Left renal cortex interstitium (tissue), 4 donors: ENCODE measurements at regions not wholly inside any gene's neighbourhood (a gene's known extent, or its start where the extent isn't known, plus 50 kb on each side); places are given as distances from the start of the nearest gene placed in this dataset.

ENCODE experiments used
- DNase-seq, 4 donors: peaks; one replicate each; pipeline ENCODE4 v3.0.0-alpha.2; 2013; ENCODE audit warnings: low read depth in 4 of 4, low spot score in 2 of 4, missing footprints in 1 of 4

DNA sequence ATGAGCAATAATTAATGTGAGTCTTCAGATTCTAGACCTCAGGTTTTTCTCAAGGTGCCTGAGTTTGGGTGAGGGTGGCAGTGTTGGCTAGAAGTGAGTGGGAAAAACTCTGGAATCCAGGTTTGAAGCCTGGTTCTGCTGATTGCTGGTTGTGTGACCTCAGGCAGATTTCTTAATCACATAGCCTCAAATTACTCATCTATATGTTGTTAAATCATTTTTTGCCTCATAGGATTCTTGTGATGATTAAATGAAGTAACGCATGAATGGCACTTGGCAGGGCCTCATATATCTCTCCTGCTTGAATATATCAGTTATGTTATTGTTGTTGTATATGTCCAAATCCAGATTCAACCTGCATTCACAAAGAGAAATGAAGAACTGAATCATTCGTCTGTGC, 60.5 kb downstream of the NR2F2 start:
- DNase-seq: no peak

DNA sequence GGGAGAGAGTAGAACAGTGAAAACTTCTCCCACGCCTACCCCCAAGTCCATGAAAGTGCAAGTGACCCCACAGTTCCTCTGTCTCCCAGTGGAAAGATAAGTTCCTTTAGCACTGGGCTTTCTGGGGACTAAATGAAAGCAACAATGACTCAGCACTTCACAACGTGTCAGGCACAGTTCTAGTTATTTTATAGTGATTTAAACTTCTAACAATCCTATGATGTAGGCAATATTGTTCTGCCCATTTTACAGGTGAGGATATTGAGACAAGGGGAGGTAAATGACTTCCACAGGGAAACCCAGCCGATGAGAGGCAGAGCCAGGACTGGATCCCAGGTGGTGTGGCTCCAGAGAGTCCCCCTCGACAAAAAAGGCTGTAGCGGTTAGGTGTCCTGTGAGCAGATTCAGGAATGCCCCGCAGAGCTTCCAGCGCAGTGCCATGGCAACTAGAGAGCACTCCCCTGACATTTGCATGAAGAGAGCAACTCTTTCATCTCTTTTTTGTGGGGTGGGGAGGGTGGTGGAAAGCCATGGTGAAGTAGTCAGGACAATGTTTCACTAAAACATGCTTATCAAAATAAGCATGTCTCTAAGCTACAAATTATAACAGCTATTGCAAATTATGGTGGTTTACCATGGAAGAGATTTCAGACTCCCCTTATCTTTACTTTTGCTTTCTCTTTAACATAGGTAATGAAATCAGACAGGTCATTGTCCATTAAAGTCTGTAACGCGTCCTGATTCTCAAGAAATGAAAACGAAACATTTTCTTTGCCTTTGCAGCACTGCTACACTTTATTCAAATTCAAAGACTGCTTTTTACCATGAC, 62.1 kb downstream of the NR2F2 start:
- no peak for DNase-seq

DNA sequence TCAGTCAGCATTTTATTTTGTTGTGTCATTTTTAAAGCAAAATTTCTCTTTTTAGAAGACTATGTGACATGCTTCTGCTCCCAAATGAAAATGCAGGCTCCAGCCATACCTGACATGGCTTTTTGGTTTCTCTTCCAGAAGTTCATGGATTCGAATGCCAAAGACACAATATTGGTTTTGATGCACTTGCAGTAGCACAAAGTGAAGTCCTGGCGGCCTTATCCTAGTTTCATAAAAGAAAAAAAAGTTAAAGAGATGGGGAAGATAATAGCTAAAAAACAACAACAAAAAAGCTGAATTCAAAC, 62.7 kb downstream of the NR2F2 start:
- no peak for DNase-seq

DNA sequence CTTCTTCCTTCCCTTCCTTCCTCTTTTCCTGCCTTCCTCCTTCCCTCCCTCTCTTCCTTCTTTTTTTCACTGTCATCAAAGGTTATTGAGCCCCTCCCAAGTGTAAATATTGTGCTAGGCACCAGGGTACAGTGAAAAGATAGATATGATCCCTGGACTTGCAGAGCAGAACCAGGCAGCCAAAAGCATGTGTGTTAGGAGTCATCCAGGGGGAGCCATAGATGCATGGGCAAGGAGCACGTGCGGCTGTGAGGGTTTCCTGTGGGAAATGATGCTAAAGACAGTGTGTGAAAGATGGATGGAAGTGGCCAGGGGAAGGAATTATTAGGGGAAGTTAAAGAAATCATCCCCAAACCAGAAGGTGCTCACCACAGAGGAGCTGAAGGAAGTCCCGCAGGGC, 65.2 kb downstream of the NR2F2 start:
- DNase-seq: no peak

DNA sequence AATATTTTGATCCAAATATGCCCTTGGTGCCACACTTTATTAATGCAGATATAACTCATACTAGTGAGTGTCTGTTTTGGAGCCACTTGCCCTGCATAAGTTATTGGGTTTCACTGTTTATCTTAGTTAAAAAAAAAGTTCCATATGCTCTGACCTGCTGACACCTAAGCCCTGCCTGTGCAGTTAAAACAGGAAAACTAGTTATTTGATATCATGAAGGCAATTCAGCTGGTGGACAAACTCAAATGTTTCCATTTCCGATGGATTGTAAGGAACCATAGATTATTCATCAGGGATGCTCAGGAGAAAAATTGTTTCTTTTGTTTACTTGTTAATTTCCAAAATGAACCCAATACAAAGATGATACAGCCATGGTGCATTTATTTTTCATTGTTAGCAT, 68.3 kb downstream of the NR2F2 start:
- DNase-seq: no peak

DNA sequence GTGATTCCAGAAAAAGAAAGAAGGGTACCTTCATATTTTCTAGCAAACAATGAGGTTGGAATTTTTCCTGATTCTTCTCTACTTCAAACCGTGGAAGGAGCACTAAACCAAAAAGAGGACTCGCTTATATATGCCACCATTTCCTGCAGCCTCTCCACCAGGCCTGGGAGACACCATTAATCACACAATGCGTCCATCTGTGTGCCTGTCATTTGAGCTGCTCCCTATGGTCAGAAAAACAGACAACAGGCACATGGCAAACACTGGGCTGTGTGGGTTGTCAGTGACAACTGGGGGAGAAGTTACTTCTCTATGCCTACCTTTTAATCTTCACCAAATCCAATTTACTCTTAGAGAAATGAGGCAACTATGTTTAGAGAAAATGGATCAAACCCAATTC, 71.9 kb downstream of the NR2F2 start:
- DNase-seq: no peak

DNA sequence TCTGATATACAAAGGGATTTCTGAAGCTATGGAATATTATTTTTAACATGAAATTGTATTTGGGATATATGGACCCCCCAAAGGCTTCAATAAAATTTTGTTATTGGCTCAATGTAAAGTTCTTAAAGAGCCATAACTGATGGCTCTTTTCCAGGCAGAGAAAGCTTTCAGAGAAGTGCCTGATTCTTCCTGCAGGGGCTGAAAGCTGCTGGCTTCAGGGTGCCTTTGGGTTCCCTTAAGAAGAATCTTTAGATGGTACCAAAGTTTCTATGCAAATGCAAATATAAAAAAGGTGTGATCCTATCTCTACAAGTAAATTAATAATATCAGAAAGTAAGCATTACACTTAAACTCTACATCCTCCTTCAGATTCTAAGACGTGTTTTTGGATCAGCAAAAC, 72.6 kb downstream of the NR2F2 start:
- no peak for DNase-seq

DNA sequence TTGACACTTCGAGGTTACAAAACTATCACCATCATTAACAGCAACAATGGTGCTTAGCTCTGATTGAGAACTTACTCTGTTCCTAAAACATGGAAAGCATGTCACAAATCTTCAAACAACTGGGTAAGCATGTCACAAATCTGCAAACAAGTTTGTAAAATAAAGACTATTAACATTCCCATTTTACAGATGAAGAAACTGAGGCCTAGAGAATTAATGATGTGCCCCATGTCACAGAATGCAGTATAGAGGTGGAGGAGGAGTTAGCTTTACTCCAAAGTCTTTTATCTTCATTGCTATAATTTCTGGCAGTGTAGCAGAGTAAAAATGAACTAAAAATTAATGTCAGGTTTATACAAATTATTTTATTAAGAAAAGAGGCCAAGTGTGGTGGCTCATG, 73.4 kb downstream of the NR2F2 start:
- DNase-seq: no peak

DNA sequence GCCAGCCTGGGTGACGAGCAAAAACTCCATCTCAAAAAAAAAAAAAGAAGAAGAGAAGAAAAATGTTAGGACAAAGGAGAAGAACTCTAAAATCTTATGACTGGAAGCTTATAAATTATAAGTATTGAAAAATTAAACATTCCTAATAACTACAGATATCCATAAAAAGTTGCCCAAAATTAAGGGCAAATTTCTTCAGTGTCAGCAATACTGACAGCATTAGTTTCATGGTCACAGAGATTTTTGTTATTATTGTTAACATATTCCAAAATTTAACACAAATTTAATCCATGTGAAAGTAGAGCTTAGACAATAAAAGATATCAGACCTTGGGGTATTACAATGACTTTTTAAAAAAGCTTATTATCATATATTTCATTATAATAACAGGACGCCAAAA, 74.1 kb downstream of the NR2F2 start:
- no peak for DNase-seq

DNA sequence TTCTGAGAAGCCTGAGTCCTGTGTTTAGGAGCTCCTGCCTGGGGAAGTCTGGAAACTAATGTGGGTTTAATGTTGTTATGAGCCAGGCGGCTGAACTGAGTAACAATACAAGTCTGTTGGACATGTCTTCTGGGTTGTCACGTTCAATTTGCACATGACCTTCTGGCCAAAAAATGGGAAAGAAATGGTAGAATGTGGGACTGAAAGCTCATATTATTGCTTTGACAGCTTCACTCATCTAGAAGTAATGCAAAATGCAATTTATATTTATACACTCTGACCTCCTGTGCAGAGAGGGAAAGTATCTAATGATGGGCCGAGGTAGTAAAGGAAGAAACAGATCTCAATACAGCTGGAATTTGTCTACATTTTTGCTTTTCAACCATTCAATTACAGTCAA, 75.8 kb downstream of the NR2F2 start:
- DNase-seq: no peak

DNA sequence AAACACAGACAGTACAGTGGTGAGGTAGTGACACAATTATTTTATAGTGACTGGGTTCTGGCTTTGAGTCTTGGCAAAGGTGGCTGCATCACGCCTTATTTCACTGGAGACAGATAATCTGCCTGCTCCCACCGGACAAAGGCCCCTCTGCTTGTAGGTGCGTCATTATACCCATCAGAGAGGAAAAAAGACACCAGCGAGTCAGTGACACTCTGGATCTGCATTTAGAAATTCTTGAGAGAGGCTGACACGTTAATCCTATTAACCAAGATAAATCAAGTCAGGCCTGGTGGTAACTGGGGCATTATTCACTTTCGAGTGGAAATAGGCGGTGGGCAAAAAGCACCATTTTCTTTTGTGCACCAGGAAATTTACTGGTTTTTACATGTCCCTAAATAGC, 76.2 kb downstream of the NR2F2 start:
- no peak for DNase-seq

DNA sequence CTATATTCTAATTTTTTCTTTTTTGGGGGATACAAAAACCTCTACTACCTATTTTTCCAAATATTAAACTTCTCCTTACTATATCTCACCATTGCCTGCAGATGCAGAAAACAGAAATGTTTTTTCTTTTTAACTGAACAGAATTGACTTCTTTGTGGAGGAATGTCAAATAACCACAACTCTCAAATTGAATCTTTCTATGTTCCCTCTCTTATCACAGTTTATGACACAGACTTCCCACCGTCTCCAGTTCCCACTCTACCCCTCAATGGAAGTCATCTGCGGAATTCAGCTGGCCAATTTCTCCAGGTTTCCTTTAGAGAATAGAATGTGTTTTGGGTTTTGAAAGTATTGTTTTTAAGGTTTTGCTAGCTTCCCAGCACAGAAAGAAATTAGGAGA, 77.0 kb downstream of the NR2F2 start:
- DNase-seq: no peak

DNA sequence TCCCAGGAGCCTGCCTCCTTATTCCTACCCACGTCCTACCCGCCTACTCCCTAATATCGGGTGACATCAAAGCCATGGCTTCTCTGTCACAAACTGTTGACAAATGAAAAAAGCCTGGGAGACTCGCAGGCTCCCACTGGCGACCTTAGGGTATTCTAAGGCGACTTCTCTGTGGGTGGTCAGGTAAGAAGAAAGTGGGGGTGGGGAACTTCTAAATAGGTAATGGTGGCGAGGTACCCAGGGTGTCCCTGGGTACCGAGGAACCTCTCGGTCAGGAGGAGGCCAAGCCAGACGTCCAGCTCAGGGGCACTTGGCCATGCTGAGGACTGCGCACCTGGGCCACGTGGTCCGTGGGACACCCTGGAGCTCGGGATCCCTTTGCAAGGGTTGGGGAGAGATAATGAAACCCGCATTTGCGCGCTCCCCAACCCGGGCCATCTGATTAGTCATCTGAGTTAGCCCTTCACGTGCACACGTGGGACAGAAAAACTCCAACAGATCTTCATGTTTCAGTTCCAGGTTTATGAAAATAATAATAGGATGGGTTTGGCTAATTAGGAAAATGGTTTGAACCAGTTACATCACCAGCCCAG, 78.2 kb downstream of the NR2F2 start:
- no peak for DNase-seq

DNA sequence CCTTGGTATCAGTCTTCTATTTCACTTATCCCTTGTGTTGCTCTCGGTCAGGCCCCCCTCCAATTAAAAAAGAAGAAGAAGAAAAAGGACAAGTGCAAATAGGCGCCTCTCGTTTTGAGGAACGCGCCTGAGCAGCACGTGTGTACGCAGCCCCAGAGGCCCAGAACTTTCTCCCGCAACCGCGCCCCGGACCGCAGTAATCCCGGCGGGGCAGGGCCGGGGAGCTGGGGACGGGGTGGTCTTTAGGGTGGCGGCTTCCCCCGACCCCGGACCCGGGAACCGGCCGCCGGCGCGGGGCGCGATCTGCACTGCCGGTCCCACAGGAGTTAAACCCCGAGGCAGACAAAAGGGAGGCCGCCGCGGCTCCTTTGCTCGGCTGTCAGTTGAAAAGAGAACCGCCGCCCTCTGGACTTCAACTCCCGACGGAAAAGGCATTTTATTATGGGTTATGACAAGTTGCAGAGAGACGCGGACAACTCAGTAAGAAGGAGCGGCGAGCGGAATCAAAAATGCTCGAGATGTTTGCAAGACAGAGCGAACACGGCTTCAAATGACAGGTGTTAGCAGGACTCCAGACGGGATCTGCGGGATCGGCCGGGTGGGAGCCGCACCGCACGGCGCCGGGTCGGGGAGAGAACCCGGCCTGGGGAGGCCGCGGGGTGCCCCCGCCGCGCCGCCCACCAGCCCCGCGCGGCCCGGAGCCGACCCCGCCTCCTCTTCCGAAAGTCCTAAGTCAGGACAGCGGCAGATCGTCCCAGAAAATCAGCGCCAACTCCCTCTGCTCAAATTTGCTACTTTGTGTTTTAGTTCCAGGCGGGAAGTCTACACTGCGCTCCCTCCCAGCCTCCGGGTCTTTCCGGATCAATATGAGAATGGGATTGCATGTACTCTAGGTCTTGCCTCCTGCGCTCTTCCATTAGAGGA, 79.0 kb downstream of the NR2F2 start:
- DNase-seq: no peak

DNA sequence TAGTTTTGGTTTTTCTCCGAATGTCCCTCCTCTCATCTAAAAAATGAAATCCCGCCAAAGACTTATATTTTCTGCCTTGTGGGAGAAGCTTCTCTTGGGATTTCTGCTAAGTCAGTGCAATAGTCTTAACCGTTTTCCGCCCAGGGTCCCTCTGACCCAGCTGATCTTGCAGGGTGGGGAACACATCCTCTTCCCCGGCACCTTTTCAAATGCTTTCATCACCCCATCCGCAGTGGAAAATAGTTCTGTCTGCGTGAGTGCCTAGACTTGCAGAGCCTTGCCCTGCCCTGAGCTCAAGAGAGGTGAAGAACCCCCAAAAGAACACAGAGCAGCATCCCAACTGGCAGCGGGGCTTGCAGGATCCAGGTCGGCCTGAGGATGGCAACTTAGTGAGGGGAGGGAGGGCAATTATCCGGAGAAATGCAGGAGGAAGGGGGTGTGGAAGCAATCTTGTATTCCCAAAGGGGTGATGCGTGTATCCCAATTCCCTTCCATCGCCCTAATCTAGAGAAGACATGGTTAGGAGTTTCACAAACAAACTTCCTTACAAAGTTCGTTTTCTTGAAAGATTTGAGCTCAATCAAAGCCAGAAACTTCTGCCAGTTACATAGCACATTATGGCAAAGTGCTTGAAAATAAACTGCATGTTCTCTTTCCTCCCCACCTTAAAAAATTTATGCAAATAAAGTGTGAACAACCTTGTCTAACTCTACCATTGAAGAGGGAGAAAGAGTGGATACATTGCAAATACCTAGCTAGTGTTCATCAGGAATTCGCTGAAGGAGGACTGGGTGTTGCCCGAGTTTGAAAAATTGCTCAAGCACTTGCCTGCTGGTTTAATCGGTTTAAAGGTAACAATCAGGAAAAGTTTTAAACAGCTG, 79.9 kb downstream of the NR2F2 start:
- DNase-seq: no peak

DNA sequence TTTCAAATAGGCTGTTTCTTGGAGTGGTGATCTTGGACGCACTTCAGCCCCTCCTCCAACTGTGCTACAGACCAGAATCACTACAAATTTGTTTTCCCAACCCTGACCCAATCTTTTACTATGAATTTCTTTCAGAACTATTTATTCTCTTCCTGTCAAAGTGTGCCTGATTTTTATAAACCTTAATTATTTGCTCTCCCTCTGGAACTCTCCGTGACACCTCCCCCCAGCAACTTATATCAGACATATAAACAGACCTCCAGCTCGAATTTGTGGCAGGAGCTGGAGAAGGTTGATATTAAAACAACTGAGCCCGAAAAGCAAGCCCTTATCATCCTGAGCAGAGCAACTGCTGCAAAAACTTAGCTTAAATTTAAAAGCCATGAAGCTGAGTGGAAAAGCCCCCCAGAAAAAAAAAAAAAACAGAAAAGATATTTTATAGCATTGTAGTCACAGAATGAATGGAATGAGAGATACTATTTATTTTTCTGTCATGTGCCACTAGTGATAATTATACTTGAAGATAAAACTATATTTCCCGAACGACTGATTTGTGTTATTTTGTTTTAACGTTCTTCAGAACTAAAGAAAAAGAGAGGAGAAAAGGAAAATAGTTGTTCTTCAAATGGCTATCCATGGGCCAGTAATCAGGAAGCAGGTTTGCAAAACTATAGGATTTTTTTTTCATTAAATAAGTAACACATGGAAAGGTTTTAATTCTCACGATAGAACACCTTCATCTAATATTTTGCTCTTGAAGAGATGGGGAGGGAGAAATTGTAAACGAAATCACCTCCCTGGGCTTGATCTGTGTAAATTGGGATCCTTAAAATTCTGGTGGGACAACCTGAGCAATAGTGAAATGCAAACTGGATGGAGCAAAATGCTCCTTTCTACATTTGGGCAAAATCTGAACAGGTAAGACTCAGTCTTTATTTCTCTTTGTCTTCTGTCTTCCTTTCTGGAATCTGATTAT, 80.8 kb downstream of the NR2F2 start:
- DNase-seq: no peak

DNA sequence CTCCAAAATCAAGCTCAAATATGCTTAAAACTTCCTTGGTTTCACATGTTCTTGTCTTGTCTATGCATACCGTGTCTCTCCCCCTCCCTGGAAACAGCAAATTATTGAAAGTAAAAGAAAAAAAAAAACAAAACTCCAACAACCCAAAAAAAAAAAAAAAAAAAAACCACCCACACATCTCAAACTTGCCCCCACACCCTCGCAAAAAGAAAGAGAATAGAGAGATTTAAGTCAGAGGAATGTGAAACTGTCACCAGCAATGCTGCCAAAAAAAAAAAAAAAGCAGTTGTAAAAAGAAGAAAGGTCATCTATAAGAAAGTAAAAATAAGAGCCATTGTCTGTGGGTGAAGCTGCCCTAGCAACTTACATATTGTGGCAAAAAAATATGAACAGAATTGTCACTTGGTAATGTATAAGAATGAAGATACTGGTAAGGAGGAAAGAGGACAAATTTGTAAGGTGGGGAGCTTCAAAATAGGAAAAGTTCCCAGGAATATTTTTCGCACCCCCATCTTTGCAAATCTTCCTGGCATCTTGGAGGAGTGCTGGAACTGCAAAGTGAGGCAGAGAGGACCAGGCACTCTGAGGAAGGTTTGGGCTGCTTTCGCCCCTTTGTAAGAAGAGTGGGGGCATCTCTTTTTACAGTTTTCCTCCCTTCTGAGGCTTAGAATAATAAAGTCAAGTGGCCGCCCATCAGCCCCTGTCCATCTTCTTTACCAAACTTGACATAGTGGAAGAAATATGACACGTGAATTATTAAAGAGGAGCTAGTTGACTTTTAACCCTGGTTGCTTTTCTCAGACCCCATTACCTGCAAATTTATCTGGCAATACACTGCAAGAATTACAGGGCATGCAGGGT, 81.8 kb downstream of the NR2F2 start:
- no peak for DNase-seq

DNA sequence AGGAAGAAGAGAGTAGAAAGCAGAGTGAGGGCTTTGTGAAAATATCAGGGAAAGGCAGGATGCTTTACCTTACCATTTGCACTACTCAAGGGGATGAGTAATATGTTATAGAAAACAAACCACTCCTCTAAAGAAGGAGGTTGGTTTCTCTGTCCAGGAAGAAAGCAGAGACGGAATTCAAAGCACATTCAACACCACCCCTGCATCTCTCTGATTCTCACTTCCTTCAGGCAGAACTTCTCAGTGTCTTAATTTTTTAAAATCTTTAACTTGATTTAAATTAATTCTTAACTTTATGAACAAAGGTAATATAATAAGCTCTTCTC, 82.4 kb downstream of the NR2F2 start:
- no peak for DNase-seq

DNA sequence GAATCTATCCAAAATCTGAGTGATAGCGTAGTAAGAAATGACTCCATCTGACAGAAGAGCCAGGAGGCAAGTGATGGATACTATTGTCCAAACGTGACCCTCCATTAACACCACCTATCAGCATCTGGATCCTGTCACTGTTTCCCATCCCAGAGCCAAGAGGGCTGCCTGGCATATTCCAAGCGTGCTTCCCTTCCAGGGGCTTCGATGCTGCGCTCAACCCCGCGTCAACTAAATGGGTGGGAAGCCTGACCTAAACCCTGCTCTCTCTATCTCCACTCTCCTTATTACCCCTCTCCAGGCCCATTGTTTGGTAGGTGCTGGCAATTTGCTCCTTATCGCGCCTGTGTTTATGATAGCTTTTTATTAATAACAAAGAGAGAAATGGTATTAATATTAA, 83.2 kb downstream of the NR2F2 start:
- no peak for DNase-seq
